ENCODE measurements at regions not wholly inside any gene's neighbourhood (a gene's known extent, or its start where the extent isn't known, plus 50 kb on each side); places are given as distances from the start of the nearest gene placed in this dataset.
"Not testable (repeated sequence)": the region's sequence is repeated elsewhere in the genome, so short reads cannot be mapped to it uniquely, and the experiment has no call there.

GRCh38 chr2:176427549-176427948, 158.3 kb downstream of the MTX2 start:
- no peak for DNase-seq

DNA sequence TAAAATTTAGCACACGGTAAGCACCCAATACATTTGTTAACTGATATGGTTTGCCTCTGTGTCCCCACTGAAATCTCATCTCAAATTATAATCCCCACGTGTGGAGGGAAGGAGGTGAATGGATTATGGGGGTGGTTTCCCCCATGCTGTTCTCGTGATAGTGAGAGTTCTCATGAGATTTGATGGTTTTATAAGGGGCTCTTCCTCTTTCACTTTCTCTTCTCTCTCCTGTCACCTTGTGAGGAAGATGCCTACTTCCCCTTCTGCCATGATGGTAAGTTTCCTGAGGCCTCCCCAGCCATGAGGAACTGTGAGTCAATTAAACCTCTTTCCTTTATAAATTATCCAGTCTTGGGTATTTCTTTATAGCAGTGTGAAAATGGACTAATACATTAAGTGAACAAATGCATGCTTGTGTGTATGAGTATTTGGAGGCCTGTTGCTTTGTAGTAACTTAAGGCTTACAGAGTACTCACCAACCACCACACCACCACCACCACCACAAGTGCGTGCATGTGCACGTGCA, 159.8 kb downstream of the MTX2 start:
- DNase-seq: not testable (repeated sequence)

DNA sequence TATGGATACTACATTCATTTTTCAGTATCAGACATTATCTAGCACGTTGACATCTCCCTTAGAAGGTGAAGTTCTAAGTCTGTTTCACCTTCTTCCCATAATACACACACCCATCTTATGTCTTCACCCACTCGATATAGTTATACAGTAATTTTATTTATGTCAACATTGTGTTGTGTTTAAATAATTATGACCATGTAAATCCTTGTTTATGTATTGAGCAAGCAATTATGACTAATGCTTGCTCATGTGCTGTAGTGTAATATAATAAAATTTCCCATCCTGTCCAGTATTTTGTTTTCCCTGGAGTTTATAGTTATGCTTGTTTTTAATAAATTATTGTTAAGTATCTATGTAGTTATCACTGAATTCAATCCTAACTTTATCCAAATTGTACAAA, 163.2 kb downstream of the MTX2 start:
- DNase-seq: no peak

DNA sequence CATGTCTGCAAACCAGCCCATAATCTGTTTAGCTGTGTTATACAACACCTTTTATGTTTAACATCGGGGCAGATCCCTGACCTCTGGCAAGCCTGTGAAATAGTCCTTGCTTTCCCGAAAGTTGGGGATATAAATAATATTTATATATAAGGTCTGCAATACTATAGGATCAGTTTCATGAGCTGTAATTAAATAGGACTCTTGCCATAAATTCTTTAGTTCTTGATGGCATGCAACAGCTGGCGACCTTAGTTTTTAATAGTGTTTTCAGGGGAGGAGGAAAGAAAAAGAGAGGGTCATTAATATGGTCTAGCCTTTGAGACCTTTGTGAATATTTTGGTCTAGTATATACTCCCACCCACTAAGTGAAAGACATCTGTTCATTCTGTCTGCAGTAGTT, 166.5 kb downstream of the MTX2 start:
- DNase-seq: no peak

GRCh38 chr2:176443946-176444345, 174.7 kb downstream of the MTX2 start:
- DNase-seq: no peak

DNA sequence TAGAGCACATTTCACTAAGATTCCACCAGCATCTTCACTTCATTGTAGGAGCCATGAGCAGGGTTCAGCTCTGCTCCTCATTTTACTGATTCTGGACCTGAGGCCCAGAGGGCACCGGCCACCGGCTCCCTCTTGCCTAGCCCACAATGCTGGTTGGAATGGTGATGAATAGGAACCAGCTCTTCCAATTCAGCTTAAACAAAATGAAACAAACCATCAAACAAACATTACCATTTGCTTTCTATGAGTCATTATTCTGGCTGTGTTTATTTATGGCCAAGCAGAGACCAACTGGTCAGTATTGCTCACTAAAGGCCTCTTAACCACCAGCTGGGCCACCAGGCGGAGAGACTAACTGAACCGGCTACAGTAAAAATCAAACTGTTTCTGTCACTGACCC, 176.7 kb downstream of the MTX2 start:
- no peak for DNase-seq

DNA sequence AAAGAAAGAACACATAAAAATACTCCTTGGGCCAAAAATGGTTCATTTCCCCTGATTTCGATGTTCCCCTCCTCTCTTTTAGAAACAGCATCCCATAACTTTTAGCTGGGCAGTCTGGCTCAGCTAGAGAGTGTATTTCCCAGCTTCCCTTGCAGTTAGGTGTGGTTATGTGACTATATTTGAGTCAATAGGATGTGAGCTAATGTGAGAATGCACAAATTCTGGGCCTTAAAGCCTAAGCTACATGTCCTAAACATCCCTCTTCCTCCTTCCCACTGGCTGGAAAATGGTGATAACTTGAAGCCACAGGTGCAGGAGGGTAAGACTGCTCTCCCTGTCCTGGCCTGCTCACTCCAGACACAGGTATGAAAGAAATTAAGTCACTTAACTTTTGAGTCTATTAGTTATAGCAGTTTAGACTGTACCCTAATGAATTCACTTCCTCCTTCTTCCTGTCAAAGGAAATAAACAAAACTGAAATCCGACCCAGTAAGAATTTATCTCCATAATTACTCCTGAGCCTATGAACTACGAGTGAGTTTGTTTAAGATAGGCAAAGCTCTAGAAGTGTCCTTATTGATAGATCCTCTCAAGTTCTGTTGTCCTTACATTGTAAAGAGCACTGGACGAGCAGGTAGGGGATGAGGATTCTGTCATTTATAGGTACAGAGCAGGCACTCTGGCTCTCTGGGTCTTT, 177.6 kb downstream of the MTX2 start:
- no peak for DNase-seq

DNA sequence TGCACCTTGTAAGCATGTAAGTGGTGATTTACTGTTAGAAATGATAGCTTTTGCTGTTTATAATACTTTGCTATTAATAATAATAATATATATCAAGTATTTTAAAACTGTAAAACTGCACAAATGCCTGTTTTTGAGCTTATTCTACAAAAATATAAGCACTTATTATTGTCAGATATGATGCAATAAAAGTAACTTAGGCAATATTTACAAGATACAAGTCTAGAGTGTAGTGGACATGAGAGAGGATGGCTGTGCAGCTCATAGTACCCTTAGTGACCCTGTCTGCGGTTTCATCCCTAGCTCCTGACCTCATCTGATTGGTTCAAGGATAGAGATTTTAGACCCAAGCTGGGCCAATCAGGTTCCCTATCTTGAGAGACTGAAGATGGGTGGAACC, 178.4 kb downstream of the MTX2 start:
- no peak for DNase-seq

DNA sequence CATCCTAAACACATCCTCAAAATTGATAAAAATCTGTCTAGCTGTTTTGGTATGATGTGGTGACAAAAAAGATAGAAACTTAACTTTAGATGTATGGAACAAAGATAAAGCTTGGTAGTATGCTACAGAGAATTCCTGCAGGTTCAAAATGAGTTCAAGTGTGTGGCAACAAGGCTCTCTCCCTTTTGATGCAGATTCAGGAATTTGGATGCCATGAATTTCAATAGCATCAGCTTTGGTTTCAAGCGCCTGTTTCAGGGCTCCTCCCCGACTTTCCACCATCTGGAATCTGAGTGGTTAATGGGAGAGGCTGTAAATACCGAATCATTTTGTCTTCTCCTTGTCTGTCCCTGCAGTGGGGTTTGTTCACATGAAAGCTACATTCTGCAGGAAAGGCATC, 180.6 kb downstream of the MTX2 start:
- DNase-seq: no peak

GRCh38 chr2:176453784-176454183, 184.5 kb downstream of the MTX2 start:
- no peak for DNase-seq

DNA sequence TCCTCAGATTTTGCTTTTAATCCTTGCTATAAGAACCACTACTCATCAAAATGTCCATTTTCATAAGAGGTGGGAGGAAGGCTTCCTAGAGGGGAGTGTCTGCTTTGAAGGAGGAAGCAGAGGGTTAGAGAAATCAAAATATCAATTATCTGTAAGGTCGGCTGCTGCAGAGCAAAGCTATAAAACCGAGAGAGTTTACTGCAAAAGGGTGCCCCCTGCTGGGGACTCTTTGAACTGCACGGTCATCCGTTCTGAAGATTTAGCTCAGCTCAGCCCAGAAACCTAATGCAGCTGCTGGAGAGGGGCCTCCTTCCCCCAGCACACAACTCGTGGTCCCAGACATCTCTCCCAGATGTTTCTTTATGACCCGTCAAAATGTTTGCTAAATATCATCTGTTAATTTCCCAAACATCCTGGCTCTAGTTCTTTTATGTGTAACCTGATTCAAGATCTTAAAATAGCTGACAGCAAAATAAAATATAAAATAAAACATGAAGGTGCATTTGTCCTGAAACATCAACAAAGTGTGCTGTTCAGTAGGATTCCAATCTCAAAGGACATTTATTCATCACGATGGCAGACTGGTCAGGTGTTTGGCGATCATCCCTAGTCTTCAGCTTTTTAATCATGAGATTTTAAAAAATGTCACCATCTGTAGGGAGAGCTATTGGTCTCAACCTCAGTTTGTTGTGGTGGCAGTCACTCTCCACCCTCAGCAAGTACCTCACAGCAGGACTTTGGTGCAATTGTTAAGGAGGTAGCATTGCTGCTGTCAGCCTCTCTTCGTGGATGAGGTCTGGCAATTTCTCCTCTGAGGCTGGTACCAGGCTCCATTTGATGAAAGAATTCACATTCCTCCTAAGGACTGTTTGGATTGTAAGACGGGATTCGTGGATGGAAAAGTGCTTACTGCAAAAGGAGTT, 185.9 kb downstream of the MTX2 start:
- DNase-seq: peak; percentile 81

DNA sequence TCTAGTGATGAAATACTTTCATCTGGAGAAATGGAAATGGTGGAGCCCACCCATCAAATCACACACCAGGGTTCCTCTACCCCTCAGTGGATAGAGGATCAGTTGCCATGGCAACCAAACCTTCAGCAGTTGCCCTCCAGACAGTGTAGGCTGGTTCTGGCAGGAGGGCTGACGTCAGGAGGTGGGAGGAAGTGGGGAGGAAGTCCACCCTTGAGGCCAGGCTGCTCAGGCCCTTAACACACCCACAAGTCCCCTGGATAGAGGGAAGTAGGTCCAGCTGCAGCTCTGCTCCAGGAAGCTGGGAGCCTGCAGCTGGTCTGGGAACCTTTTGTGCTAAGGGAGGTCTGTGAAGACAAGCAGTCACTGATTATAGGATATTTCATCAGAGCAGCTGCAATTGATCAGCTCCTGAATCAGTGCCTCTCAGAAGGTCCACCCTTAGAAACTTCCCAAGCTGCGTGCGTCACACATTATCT, 186.6 kb downstream of the MTX2 start:
- no peak for DNase-seq

DNA sequence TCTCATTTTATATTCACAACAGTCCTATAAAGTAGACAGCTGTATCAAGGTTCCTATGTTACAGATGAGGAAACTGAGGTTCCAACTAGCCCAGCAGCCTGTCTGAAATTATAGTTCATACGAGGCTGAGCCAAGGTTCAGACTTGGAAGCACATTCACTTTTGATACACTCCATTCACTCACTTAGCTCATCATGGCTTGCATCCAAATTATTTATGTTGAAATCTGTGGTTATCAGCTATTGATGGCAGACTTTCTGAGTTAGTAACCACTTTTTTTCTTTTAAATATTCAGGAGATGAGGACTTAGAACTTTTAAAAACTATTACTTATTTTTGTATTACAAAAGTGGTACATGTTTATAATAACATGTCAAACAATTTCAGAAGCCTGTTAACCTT, 188.2 kb downstream of the MTX2 start:
- no peak for DNase-seq

DNA sequence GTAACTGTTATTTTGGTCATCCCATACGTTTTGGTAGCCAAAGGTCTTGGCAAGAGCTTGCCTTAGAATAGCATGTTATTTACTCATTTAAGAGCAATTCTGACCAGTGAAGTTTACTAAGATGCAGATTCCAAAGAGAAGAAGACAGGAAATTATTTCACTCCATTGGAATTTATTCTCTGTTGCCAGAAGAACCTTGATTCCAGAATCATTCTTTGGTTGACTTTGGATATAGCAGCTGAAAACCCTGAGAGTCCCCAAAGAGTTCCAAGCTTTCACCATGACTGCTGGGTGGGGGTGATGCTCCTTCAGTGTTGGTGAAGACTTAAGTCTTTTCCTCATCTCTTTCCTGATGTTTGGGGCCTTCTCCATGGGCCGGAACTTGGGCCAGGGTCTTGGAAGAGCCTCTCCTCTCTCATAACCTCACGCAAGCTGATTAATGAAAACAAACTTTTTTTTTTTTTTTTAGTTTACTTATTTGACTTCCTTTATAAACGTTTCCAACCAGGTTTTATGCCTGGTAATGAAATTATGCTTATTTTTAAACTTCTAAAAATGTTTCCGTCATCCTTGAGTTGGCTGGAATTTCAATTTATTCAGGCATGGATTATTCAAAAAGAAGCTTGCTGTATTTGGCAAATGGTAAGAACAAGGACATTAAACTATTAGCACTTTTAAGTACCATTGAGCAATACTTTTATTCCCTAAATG, 192.0 kb downstream of the MTX2 start:
- DNase-seq: no peak

DNA sequence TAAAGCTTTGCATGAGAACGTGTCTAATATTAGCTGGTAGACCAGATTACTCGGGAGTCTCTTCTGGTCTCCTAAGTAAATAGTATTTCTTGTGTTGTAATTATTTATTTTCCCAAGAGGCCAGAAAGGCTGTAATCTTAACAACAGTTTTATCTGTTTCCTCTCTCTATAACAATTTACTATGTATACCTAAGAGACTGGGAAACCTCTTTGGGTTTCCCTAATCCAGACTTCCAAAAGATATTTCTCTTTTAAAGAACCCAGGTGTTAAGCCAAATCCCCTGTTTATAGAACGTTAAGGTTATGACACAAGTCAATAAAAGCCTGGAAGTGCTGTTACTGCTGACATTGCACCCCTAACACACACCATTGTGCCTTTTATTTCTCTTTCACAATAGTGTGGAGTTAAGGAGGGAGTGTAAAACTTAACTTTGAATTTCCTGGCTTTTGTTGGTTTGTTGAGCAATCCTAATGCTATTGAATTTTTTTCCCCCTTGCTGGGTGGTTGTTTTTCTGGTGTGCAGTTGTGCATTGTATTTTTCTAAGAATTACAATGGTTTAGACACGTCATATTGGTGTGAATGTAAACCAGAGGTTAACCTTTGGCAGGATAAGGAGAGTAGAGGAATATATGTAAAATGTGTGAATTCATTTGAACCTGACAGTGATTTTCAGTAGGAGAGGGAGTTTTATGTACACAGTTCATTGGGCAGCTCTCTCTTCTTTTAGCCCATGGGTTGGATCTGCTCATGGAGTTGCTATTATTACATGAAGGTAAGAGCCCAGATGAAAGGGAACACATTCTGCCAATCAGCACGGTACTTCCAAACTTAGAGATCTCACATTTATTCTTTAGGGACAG, 192.8 kb downstream of the MTX2 start:
- DNase-seq: no peak

DNA sequence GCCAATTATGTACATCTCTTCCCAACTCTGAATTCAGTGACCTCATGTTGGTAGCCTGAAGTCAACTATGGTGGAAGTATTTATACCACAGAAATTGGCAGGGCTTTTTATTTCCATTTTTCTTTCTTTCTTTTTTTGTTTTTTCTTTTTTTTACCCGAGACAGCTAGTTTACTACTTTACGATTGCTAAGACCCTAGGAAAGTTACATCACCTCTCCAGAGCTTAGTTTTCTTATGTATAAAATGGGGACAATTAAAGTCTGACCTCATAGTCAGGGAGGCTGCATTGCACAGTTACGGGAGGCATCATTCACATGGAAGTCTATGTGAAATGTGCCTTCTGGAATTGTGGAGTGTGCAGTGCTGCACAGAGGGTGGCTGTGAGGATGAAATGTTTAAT, 194.3 kb downstream of the MTX2 start:
- DNase-seq: no peak

DNA sequence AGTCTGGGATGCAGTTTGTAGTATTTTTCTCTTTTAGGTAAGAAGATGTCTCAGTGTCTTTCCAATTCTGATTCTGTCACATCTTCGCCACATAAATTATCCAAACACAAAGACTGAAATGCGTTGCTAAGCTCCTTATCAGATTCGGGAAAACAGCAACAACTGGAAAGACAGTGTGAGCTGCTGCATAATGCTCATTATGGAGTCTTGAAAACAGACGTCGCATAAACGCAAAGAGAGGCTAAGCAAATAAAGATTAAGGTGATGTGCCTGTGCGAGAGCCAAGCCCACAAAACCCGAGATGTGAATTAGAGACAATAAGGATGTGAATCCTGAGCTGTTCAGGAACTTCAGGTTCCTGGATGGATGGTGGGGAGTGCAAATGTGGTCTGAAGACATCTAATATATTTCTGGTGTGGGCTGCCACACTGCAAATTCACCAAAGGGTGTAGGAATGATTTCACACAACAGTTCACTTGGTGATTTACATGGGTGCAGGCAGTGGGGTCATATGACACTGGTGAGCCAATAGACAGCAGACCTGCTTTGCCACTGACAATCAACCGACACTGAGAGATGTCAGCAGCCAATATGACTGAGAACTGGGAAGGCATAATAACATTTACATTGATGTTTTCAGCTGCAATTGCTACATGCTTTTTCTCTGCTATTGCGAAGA, 195.8 kb downstream of the MTX2 start:
- no peak for DNase-seq

DNA sequence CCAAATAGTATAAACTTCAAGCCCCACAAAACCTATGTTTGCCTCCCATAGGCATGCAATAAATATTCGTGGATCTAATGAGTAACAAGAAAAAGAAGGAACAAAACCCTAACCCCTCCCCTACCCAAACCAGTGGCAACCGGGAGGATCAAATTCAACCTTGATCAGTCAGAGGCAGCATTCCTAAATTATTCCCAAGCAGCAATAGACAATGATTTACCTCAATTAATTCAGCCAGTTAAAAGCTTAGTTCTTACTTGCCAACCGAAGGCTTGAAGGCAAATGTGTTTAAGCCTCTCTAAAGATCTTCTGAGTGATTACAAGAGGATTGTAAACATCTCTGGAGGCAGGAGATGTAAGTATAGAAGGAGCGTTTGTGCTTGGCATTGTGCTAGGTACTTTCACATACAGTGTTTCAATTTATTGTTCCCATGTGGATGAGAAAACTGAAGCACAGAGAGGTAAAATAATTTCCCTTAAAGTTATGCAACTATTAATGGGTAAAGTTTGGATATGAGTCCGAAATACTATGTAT, 197.7 kb downstream of the MTX2 start:
- no peak for DNase-seq

DNA sequence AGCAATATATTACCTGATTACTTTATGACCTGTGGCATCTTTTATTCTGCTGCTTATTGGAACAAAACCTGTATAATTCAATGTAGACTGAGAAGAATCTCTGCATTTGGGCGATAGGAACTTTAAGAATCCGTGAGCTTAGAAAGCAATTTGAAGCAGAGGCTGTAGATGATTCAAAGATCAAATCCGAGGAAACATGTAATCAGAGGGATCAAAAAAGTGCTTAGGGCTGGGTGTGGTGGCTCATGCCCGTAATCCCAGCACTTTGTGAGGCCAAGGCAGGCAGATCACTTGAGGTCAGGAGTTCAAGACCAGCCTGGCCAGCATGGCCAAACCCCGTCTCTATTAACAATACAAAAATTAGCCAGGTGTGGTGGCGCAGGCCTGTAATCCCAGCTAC, 198.4 kb downstream of the MTX2 start:
- DNase-seq: no peak

DNA sequence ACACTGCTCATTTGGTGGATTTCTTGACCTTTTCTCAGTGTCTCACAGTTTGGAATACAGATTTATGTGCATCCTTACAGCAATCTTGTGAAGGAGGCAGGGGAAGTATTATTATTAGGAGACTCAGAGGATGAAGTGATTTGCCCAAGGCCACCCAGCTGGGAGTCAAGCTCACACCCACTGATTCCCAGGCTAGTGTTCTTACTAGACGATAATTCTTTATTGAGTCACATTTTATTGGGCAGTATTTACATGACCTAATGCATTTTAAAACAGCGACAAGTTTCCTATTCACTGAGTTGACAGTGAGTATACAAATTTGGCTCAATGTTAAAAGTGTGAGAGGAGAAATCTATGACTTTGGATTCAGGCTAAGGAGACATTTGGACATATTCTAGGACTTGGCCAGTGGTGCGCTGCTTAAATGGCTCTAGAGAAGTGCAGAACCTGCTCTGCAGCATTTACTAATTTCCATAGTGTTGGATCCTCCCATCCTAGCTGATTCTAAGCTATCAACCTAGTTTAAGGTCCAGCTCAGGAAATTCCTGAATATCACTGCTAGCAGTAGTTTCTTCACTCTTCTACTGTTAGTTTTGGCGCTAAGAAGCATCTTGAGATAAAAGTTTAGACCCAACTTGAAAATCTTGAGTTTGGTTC, 199.3 kb downstream of the MTX2 start:
- DNase-seq: no peak

- no peak for DNase-seq
These were observed 201.5 kb downstream of the MTX2 start for GRCh38 chr2:176470713-176471112.
